ENCODE measurements at regions not wholly inside any gene's neighbourhood (a gene's known extent, or its start where the extent isn't known, plus 50 kb on each side); places are given as distances from the start of the nearest gene placed in this dataset.
A peak's percentile ranks its signal among the peaks of the same experiment; 100 is the strongest.
"Not testable (repeated sequence)": the region's sequence is repeated elsewhere in the genome, so short reads cannot be mapped to it uniquely, and the experiment has no call there.

DNA sequence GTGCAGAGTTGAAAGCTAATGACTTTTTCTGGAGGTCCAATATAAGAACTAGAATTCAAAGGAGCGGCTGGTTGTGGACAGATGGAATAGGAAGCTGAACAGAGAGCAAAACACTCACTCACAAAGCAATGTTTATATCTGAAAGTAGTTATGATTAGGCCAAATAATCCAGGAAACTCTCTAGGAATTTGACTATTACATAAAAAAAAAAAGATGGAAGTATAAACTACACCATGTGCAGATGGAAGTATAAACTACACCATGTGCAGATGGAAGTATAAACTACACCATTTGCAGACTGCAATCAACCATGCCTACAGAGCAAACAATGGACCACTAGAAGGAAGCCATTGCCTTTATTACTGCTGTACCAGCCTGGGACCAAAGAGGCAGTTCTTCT is 771.1 kb downstream of the BRINP3 start:
- no peaks in the 10 kb centered on the region for H3K36me3 ChIP-seq
- H3K27me3 ChIP-seq (replicated peaks in 1 of 7) = no peaks in the 10 kb centered on the region
- DNase-seq = no peak
- 58 to 87% (median 77%) methylated on average over 1 of the region's 1 CpG for WGBS, 5 donors
- H3K4me3 ChIP-seq = no peak overlapping the region
- intact Hi-C loops (cut with DNase I; ENCODE audit: low total_unique reads) = no loop called here
- H3K4me1 ChIP-seq = no peaks in the 10 kb centered on the region
- TF ChIP-seq, protein P1, sequence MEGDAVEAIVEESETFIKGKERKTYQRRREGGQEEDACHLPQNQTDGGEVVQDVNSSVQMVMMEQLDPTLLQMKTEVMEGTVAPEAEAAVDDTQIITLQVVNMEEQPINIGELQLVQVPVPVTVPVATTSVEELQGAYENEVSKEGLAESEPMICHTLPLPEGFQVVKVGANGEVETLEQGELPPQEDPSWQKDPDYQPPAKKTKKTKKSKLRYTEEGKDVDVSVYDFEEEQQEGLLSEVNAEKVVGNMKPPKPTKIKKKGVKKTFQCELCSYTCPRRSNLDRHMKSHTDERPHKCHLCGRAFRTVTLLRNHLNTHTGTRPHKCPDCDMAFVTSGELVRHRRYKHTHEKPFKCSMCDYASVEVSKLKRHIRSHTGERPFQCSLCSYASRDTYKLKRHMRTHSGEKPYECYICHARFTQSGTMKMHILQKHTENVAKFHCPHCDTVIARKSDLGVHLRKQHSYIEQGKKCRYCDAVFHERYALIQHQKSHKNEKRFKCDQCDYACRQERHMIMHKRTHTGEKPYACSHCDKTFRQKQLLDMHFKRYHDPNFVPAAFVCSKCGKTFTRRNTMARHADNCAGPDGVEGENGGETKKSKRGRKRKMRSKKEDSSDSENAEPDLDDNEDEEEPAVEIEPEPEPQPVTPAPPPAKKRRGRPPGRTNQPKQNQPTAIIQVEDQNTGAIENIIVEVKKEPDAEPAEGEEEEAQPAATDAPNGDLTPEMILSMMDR (IDR thresholded peaks at IDR 0.05 in 8 of 11, conservative IDR thresholded peaks at IDR 0.05 in 3 of 11) = no peak
- no peak for TF ChIP-seq POLR2A (IDR thresholded peaks at IDR 0.05)
- TF ChIP-seq POLR2AphosphoS5 (IDR thresholded peaks at IDR 0.05) = no peak
- peaks cover 0 to 21% (median 2%) of the 10 kb centered on the region in 8 donors for H3K9me3 ChIP-seq
- H3K27ac ChIP-seq = no peak overlapping the region

DNA sequence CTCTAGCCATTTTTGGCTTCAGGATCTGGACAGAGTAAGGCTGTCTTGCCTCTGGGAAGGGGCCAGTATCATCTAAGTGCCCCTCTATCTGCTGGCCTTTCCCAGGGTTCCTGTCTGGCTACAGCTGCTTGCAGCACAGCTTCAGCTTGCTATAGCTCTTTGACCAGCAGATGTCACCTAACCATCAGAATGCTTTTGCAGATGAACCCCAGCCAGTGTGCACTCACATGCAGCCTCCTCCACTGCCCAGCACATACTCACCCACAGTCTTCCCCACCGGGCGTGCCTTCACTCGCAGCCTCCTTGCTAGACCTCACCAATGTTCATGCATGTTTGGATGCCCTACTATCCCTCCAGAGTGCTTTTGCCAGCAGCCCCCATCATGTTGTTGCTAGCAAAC is 769.0 kb downstream of the BRINP3 start:
- intact Hi-C loops (cut with DNase I; ENCODE audit: low total_unique reads) = no loop called here
- H3K4me3 ChIP-seq = no peak overlapping the region
- WGBS, 5 donors = 76 to 98% (median 95%) methylated on average over 3 of the region's 3 CpGs
- peak; percentile 58 for DNase-seq
- peaks cover 0 to 28% (median 9%) of the 10 kb centered on the region in 8 donors for H3K9me3 ChIP-seq
- H3K27me3 ChIP-seq (replicated peaks in 1 of 7) = no peaks in the 10 kb centered on the region
- TF ChIP-seq, protein P1 (IDR thresholded peaks at IDR 0.05 in 8 of 11, conservative IDR thresholded peaks at IDR 0.05 in 3 of 11) = no peak
- H3K4me1 ChIP-seq = no peaks in the 10 kb centered on the region
- no peak overlapping the region for H3K27ac ChIP-seq
- H3K36me3 ChIP-seq = no peaks in the 10 kb centered on the region

DNA sequence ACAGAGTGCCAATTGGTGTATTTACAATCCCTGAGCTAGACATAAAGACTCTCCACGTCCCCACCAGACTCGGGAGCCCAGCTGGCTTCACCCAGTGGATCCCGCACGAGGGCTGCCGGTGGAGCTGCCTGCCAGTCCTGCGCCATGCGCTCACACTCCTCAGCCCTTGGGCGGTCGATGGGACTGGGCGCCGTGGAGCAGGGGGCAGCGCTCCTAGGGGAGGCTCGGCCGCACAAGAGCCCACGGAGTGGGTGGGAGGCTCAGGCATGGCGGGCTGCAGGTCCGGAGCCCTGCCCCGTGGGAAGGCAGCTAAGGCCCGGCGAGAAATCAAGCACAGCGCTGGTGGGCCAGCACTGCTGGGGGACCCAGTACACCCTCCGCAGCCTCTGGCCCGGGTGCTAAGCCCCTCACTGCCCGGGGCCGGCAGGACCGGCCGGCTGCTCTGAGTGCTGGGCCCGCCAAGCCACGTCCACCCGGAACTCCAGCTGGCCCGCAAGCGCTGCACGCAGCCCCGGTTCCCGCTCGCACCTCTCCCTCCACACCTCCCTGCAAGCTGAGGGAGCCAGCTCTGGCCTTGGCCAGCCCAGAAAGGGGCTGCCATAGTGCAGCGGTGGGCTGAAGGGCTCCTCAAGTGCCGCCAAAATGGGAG is 759.4 kb downstream of the BRINP3 start:
- H3K4me1 ChIP-seq; H3K4me3 ChIP-seq; intact Hi-C loops (cut with DNase I; ENCODE audit: low total_unique reads); H3K36me3 ChIP-seq; H3K27me3 ChIP-seq (replicated peaks in 1 of 7); H3K27ac ChIP-seq: not testable (repeated sequence)
- H3K9me3 ChIP-seq = peaks cover 0 to 37% (median 14%) of the 10 kb centered on the region in 8 donors
- WGBS, 5 donors = 88 to 97% (median 95%) methylated on average over 21 to 38 of the region's 38 CpGs
- DNase-seq = peak; percentile 56

DNA sequence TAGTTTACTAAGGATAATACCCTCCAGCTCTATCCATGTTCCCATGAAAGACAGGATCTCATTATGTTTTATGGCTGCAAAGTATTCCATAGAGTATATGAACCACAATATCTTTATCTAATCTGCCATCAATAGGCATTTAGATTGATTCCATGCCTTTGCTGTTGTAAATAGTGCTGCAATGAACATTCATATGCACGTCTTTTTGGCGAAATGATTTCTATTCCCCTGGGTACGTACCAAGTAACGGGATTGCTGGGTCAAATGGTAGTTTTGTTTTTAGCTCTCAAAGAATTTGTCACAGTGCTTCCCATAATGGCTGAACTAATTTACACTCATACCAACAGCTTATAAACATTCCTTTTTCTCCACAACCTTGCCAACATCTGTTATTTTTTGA is 750.9 kb downstream of the BRINP3 start:
- Histone ChIP-seq H3K27ac (no peak overlapping the region), H3K9me3 (peaks cover 0 to 18% (median 0%) of the 10 kb centered on the region in 8 donors), H3K27me3 (replicated peaks in 1 of 7) (no peaks in the 10 kb centered on the region), H3K4me1 (no peaks in the 10 kb centered on the region), H3K36me3 (no peaks in the 10 kb centered on the region), H3K4me3 (no peak overlapping the region)
- intact Hi-C loops (cut with DNase I; ENCODE audit: low total_unique reads) = no loop called here
- no peak for DNase-seq
- WGBS, 5 donors = 86 to 95% (median 88%) methylated on average over 4 of the region's 4 CpGs
- TF ChIP-seq, protein P1 (IDR thresholded peaks at IDR 0.05 in 8 of 11, conservative IDR thresholded peaks at IDR 0.05 in 3 of 11) = no peak
- no peak for TF ChIP-seq POLR2AphosphoS5 (IDR thresholded peaks at IDR 0.05)
- TF ChIP-seq POLR2A (IDR thresholded peaks at IDR 0.05) = no peak

DNA sequence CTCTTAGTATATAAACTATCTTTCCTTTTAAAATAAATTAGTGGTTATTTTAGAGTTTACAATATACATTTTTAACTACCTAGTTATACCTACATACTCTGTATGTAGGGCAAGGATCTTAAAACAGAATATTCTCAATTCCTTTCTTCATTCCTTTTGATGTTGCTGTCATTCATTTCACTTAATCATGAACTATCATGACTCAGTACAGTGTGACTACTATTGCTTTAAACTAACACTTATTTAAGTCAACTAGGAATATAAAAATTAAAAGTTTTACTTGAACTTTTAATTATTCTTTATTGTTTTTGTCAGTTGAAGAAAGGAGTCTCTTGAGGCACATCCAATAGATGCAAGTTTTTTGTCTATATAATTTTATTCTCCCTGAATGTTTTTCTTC is 726.4 kb downstream of the BRINP3 start:
- Histone ChIP-seq H3K4me1 (no peaks in the 10 kb centered on the region), H3K9me3 (peaks cover 0 to 15% (median 4%) of the 10 kb centered on the region in 8 donors), H3K36me3 (no peaks in the 10 kb centered on the region), H3K27me3 (replicated peaks in 1 of 7) (no peaks in the 10 kb centered on the region), H3K4me3 (no peak overlapping the region), H3K27ac (no peak overlapping the region)
- intact Hi-C loops (cut with DNase I; ENCODE audit: low total_unique reads) = no loop called here
- no peak for DNase-seq
- no peak for TF ChIP-seq POLR2A (IDR thresholded peaks at IDR 0.05)
